Bronchial epithelial cell (primary cell): ENCODE measurements at regions not wholly inside any gene's neighbourhood (a gene's known extent, or its start where the extent isn't known, plus 50 kb on each side); places are given as distances from the start of the nearest gene placed in this dataset.

Experiments
- DNase-seq: peaks from one replicate; pipeline ENCODE4 v3.0.0-alpha.2; 2010; ENCODE audit warnings: low read depth
- FAIRE-seq: peaks from 2 replicates; lab custom pipeline; 2011; peaks lifted over from hg19 to GRCh38; lab: Jason Lieb, UNC
- H3K27me3 ChIP-seq: 2 replicates; pipeline ENCODE4 v1.5.1; 2011; ENCODE audit warnings: low read length; ENCODE audit not compliant: control insufficient read depth, insufficient read depth
- H3K36me3 ChIP-seq: 2 replicates; pipeline ENCODE4 v1.5.1; 2011; ENCODE audit warnings: low read length; ENCODE audit not compliant: control insufficient read depth, insufficient read depth
- H3K4me3 ChIP-seq: 2 replicates; pipeline ENCODE4 v1.5.1; 2011; ENCODE audit warnings: mild to moderate bottlenecking, low read depth, low read length, control low read depth
- TF ChIP-seq, protein P1 (sequence below): IDR thresholded peaks from 2 replicates; pipeline ENCODE4 v1.5.1; 2011; ENCODE audit warnings: mild to moderate bottlenecking, moderate library complexity, low read length, control low read depth, inconsistent platforms; ENCODE audit not compliant: insufficient read depth, severe bottlenecking

DNA sequence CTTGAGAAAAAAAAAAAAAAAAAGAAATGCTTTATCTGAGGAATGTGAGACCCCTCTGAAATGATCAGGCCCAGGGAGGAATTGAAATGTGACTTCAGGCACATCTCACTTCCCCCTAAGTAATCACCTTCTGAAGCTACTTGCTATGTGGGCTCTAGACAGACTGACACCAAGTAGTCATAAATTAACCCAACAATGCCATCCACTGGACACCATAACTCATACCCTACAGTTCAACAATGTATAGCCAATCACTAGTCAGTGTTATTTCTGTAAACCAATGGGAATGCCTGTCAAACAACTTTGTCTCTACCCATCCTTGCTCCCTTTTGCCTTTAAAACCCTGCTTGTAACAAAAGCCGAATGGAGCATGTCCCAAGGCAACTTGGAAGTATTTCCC lies 182.7 kb upstream of the TMPO start:
- no peak for FAIRE-seq

DNA sequence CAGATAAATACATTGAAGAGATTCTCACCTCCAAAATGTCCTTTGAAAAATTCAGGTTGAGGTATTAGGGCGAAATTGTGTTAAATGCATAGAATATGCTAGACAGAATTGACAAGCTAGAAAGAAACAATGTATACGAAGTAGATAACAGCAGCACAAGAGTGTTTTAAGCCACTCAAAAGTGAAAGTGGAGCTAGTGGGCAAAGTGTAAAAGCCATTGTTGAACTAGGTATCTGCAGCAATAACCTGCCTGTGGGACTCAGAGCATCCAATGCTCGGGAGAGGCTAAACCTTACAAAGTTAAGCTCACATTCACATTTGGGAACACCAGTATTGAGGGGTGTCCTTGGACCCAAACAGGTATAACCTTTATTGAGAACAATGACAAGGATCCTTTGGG lies 180.6 kb upstream of the TMPO start:
- FAIRE-seq (no peak), DNase-seq (no peak)
- Histone ChIP-seq H3K4me3 (no peak overlapping the region), H3K27me3 (no peaks in the 10 kb centered on the region), H3K36me3 (no peaks in the 10 kb centered on the region)
- TF ChIP-seq, protein P1, sequence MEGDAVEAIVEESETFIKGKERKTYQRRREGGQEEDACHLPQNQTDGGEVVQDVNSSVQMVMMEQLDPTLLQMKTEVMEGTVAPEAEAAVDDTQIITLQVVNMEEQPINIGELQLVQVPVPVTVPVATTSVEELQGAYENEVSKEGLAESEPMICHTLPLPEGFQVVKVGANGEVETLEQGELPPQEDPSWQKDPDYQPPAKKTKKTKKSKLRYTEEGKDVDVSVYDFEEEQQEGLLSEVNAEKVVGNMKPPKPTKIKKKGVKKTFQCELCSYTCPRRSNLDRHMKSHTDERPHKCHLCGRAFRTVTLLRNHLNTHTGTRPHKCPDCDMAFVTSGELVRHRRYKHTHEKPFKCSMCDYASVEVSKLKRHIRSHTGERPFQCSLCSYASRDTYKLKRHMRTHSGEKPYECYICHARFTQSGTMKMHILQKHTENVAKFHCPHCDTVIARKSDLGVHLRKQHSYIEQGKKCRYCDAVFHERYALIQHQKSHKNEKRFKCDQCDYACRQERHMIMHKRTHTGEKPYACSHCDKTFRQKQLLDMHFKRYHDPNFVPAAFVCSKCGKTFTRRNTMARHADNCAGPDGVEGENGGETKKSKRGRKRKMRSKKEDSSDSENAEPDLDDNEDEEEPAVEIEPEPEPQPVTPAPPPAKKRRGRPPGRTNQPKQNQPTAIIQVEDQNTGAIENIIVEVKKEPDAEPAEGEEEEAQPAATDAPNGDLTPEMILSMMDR = no peak

More for the DNA sequence above, 182.7 kb upstream of the TMPO start:
- Histone ChIP-seq H3K36me3 (no peaks in the 10 kb centered on the region), H3K27me3 (no peaks in the 10 kb centered on the region), H3K4me3 (no peak overlapping the region)
- no peak for DNase-seq
- TF ChIP-seq, protein P1 = no peak

- H3K36me3 ChIP-seq = no peaks in the 10 kb centered on the region
- H3K4me3 ChIP-seq = no peak overlapping the region
- TF ChIP-seq, protein P1 = no peak
- FAIRE-seq = no peak
- no peaks in the 10 kb centered on the region for H3K27me3 ChIP-seq
- DNase-seq = no peak
These were observed 174.4 kb upstream of the TMPO start for GRCh38 chr12:98341026-98341425.

GRCh38 chr12:98341732-98342131 lies 173.7 kb upstream of the TMPO start:
- TF ChIP-seq, protein P1 = no peak
- FAIRE-seq = no peak

DNA sequence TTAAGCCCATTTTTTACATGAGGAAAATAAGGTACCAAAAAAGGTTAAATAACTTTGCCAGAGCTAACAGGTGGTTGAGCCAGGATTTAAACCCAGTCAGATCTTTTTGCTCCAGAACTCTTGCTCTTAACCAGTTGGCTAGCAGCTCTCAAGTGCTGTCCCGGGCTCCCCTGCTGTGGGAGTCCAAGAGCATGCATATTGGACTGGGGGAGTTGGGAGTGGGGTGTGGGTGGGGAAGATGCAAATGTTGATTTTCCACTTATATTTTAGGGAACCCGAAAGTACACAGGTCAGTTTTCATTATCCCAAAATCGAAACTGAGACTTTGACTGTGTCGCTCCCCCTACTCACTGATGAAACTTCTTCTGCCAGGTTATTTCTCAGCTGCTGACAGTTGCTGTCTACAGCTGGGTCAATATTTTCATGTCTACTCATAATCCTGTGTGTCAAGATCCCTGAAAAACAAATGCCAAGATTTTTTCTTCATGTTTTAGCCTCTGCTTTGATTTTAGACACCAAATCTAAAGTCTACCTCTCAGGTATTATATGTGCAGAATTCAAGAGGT lies 172.3 kb upstream of the TMPO start:
- TF ChIP-seq, protein P1 = no peak
- no peak for FAIRE-seq
- no peak for DNase-seq
- Histone ChIP-seq H3K4me3 (no peak overlapping the region), H3K36me3 (no peaks in the 10 kb centered on the region), H3K27me3 (no peaks in the 10 kb centered on the region)

More at GRCh38 chr12:98341732-98342131, 173.7 kb upstream of the TMPO start:
- DNase-seq = no peak
- Histone ChIP-seq H3K36me3 (no peaks in the 10 kb centered on the region), H3K4me3 (no peak overlapping the region), H3K27me3 (no peaks in the 10 kb centered on the region)
